CMK (cell line): ENCODE measurements at regions not wholly inside any gene's neighbourhood (a gene's known extent, or its start where the extent isn't known, plus 50 kb on each side); places are given as distances from the start of the nearest gene placed in this dataset.
"Not testable (repeated sequence)": the region's sequence is repeated elsewhere in the genome, so short reads cannot be mapped to it uniquely, and the experiment has no call there.

Experiments used
- DNase-seq: peaks from one replicate; pipeline ENCODE4 v3.0.0-alpha.2; 2010; ENCODE audit warnings: low read depth

DNA sequence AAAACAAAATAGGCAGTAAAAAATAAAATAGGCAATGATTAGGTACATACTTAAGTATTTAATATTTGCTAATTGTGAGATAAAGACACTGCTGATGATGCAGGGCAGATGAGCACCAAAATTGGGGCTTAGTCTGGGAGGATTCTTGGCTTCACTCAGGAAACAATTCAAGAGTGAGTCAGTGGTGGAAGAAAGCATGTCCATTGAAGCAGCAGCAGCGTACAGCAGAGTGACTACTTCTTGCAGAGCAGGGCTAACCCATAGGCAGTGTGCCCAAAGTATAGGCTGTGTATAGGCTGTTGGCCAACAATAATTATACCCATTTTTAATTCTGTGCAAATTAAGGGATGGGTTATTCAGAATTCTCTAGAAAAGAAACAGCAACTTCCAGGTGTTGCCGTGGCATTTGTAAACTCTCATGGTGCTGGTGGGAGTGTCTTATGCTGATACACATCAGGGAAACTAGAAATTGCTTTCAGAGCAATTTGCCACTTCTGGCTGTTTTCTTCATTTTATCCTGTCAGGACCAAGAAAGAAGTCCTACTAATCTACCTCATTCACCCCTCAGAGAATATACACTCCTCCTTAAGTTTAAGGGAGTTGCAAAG, 317.3 kb upstream of the NAALADL2 start:
- DNase-seq = no peak

DNA sequence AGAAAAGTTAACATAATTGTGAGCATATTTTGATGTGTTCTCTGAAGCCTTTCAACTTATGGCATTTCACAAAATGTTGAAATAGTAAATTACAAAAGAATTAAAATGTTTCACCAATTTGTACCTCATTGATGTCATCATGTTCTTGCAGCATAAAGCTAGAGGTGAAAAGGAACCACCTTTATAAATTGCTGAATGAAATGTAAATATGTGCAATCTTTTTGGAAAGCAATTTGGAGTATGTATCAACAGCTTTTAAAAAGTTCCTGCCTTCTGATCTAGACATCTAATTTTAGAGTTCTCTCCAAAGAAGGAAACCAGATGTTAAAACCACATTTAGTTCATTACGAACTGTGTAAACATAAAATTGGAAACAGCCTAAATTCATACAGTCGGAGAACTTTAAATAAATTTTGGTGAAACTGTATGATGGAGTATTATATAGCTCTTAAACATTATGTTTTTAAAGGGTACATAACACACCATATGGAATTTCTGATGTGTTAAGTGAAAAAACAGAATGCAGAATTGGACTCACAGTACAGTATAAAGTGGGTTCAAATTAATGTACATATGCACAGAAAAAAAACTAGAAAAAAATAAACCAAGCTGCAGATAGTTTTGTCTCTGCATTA, 311.2 kb upstream of the NAALADL2 start:
- DNase-seq = no peak

- DNase-seq = no peak
Measured at GRCh38 chr3:174548841-174549623, 310.1 kb upstream of the NAALADL2 start.

- DNase-seq = no peak
Measured at GRCh38 chr3:174581558-174581957, 277.6 kb upstream of the NAALADL2 start.

GRCh38 chr3:174583396-174583795, 275.7 kb upstream of the NAALADL2 start:
- no peak for DNase-seq

- not testable (repeated sequence) for DNase-seq
Measured at GRCh38 chr3:174587137-174587536, 272.0 kb upstream of the NAALADL2 start.

GRCh38 chr3:174596447-174596982, 262.6 kb upstream of the NAALADL2 start:
- no peak for DNase-seq

DNA sequence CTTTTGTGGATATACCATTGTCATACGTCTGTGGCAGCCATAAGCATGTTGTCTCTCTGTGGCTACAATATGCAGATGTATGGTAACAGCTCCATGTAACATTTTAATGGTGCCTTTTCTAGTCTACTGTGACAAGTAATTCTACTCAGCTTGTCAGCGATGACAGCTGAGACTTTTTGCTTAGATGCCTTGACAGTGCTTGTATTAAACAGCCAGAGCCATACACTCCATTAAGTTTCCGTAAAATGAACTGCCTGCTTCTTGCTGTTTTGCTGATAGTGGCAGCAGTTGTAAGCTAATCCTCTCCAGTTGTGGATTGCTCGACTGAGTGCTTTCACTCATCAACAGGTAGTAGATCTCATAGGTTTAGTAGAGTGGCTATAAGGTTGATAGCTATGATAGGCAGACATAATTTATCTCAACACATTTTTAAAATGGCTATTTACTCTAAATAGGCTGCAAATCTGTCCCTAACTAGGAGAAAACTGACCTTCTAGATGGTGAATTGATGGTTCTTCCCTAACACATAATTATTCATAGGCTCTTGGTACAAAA, 260.2 kb upstream of the NAALADL2 start:
- DNase-seq = no peak

GRCh38 chr3:174613173-174613572, 246.0 kb upstream of the NAALADL2 start:
- DNase-seq = no peak

DNA sequence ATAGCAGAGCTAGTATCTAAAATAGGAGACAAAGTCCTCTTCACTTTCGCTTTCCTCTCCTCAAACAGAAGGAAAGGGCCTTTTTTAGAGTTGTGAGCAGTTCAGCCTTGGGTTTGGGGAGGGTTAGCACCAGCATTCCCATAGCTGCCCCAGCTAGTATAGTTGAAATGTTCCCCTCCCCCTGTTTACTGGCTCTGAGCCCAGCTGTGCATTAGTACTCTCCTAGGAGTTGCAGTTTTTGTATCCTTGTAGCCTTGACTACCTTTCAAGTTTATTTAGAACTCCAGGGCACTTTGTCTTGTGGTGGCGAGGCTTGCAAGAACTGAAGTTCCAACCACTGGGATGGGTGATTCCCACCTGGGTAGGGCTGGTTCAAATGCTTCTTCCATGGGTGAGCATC, 245.1 kb upstream of the NAALADL2 start:
- no peak for DNase-seq

- no peak for DNase-seq
Measured at GRCh38 chr3:174618368-174619080, 240.6 kb upstream of the NAALADL2 start.

DNA sequence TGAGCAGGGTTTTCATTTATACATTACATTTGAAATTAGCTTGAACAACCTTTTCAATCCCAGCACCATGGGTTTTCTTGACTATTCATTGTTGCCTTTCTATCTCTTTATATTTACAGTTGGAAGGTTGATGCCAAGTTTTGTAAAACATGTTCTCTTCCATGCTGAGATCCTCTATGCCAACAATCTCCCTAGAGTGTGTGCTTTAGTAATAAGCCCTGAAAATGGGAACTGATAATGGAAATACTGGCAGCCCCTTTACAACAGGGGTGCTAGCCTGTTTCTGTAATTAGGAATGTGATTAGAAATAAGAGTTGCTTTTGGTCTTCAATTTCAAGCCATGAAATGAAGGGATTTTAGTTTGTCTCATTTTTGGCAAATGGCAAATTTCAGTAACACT, 239.9 kb upstream of the NAALADL2 start:
- no peak for DNase-seq

DNA sequence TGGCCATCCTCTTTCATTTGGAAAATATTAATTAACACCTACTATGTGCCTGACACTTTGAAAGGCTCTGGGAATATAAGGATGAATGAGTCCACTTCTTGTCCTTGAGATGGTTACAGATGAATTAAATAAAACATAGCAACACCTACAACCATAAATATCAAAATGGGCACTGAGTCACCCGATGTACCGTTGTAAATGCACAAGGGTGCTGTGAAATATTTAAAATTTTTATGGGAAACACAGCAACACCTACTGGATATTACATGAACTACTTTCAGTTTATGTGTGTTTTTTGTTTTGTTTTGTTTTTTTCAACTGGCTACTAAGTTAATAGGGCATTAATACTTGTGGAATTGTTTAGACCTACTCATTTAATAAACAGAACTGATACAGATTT, 239.0 kb upstream of the NAALADL2 start:
- DNase-seq = no peak

GRCh38 chr3:174620855-174621472, 238.2 kb upstream of the NAALADL2 start:
- DNase-seq = no peak

- DNase-seq = no peak
Measured at GRCh38 chr3:174633342-174633741, 225.8 kb upstream of the NAALADL2 start.

DNA sequence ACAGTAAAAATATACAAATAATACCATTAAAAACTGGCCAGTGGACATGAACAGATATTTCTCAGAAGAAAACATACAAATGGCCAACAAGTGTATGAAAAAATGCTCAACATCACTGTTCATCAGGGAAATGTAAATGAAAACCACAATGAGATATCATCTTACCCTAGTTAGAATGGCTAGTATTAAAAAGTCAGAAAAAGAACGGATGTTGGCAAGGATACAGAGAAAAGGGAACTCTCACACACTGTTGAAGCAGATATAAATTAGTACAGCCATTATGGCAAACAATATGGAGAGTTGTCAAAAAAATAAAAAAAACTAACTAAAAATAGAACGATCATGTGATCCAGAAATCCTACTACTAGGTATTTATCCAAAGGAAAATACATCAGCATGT, 222.7 kb upstream of the NAALADL2 start:
- DNase-seq = no peak

DNA sequence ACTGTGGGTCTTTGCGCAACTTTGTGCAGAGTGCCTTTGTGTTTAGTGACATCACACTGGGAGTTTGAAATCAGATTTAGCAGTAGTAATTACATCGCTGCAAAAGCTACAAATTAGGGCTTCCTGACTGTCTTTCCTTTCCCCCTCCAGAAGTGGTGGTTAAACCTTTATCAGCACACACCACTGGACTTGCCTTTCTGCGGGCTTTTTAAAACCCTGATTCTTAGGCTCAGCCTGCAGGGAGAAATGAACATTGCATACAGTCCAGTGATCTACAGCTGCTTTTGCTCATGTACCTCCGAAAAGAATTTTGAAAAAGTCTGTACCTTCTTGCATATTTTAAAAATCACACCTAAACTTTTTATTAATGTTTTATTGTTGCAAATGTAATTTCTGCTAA, 219.7 kb upstream of the NAALADL2 start:
- DNase-seq = no peak

DNA sequence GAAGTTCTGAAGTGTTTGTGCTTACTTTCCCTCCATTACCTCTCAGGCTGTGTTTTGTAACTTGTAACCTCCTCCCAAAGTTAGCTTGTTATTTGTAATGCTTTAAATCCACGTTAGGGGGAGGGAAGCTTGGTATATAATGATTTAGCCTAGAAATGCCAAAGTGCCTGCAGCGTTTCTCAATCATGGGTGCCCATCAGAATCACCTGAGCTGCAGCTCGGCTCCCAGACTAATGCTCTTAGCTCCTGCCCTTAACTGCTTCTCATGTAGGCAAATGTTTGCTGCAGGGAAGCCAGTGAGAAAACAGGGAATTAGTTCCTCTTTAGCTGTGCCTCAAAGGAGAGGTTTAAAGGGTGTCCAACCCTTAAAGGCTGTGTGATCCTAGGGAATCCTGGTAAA, 219.2 kb upstream of the NAALADL2 start:
- no peak for DNase-seq

DNA sequence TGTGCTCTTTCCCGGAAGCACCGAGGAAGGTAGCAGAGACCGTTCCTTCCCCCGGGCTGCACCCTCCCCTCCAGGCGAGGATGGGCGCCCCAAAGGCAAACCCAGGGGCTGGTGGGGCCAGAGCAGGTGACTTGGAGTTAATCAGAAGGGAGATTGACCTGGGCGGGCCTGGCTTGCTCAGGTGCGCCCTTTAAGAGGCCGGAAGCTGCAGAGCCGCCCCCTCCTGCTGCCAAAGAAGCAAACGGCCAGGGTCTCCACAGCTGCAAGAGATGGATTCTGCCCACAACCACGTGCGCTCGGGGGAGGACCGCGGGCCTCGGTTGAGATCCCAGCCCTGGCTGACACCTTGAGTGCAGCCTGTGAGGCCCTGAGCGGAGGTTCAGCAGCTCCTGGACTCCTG, 218.2 kb upstream of the NAALADL2 start:
- DNase-seq = no peak

- DNase-seq = no peak
Measured at GRCh38 chr3:174644287-174644686, 214.8 kb upstream of the NAALADL2 start.

GRCh38 chr3:174651951-174652350, 207.2 kb upstream of the NAALADL2 start:
- no peak for DNase-seq

DNA sequence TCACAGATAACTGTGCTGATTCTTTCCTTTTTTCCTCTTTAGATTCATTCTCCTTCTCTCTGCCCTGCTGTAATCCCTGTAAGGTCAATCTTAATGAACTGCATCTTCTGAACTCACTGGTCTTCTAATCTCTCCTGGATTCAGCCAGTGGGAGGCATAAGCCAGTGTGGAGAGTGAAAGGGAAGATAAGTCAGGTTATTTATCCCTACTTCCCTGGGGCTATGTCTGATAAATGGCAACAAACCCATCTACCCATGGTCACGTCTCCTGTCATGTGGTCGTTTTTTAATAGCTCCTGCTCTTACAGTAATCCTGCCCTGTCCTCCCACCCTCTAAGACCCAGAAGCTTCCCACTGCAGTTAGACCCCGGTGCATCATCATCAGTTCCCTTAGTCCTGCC, 199.6 kb upstream of the NAALADL2 start:
- DNase-seq = no peak
